Body of pancreas (tissue), 4 donors: ENCODE measurements at regions not wholly inside any gene's neighbourhood (a gene's known extent, or its start where the extent isn't known, plus 50 kb on each side); places are given as distances from the start of the nearest gene placed in this dataset.

ENCODE experiments used
- ATAC-seq: fragments of 150-250 bp; one replicate; pipeline ENCODE4 v1.9.1; 2016
- DNase-seq, 4 donors: peaks; one replicate each; pipeline ENCODE4 v3.0.0-alpha.2; 2019
- H3K27ac ChIP-seq, 4 donors: fragments of 200-600 bp; sonication (generic); 1 replicate in 3 of 4; 2 replicates in 1 of 4; pipeline versions ENCODE4 v1.5.1 to v1.6.1; 2016 to 2019; ENCODE audit warnings: mild to moderate bottlenecking in 1 of 4, mixed read lengths in 1 of 4, moderate library complexity in 1 of 4
- H3K27me3 ChIP-seq, 2 donors: fragments of 200-600 bp; sonication (generic); one replicate each; pipeline ENCODE4 v1.6.0; 2016; ENCODE audit warnings: mild to moderate bottlenecking in 1 of 2
- H3K36me3 ChIP-seq, 2 donors: fragments of 200-600 bp; sonication (generic); replicated peaks in 1 of 2; 2 replicates each; pipeline ENCODE4 v1.5.1; 2016; ENCODE audit warnings: low read depth in 2 of 2; ENCODE audit not compliant: insufficient read depth in 1 of 2
- H3K4me1 ChIP-seq: fragments of 200-600 bp; sonication (generic); one replicate; pipeline ENCODE4 v1.6.0; 2016
- H3K4me3 ChIP-seq, 2 donors: fragments of 200-600 bp; sonication (generic); 1 replicate in 1 of 2; 2 replicates in 1 of 2; pipeline ENCODE4 v1.5.1; 2016 to 2019
- H3K9me3 ChIP-seq, 3 donors: fragments of 200-600 bp; sonication (generic); 1 replicate in 2 of 3; 2 replicates in 1 of 3; pipeline ENCODE4 v1.5.1; 2016
- CTCF ChIP-seq, 7 experiments: fragments of 450-650 bp in 4 of 7; fragments of 200-600 bp in 3 of 7; sonication (generic) in 3 of 7; IDR thresholded peaks; one replicate each; pipeline ENCODE4 v1.5.1; 2016 to 2019; ENCODE audit warnings: antibody characterized with exemption in 7 of 7
- POLR2A ChIP-seq, 3 donors: fragments of 450-650 bp; IDR thresholded peaks; one replicate each; pipeline ENCODE4 v1.6.1; 2016; ENCODE audit warnings: antibody characterized with exemption in 3 of 3, mild to moderate bottlenecking in 2 of 3
- WGBS, 2 donors: methylation state at CpG; one replicate each; pipeline ENCODE4 v1.1.5; 2017; 5-methylcytosine and 5-hydroxymethylcytosine counted together
- intact Hi-C: fragments of 100-400 bp; cut with DNase I; formaldehyde crosslinking; loops from one replicate; pipeline ENCODE4 v1.15.1; 2023

- no peak for DNase-seq
- Histone ChIP-seq H3K27ac (no peak overlapping the region), H3K4me3 (no peak overlapping the region), H3K9me3 (no peaks in the 10 kb centered on the region), H3K36me3 (no peaks in the 10 kb centered on the region), H3K27me3 (no peaks in the 10 kb centered on the region), H3K4me1 (no peaks in the 10 kb centered on the region)
- intact Hi-C loops = no loop called here
- no peak for ATAC-seq
- TF ChIP-seq CTCF (IDR thresholded peaks at IDR 0.05) (no peak), POLR2A (IDR thresholded peaks at IDR 0.05) (no peak)
- 62 to 70% methylated on average over 3 of the region's 3 CpGs for WGBS, 2 donors
These were observed 99.9 kb upstream of the FAM204A start for GRCh38 chr10:118442032-118442431.

GRCh38 chr10:118439824-118440223, 97.7 kb upstream of the FAM204A start:
- H3K36me3 ChIP-seq = no peaks in the 10 kb centered on the region
- WGBS, 2 donors = 56 to 57% methylated on average over 3 of the region's 3 CpGs
- TF ChIP-seq CTCF (IDR thresholded peaks at IDR 0.05) = no peak
- H3K9me3 ChIP-seq = no peaks in the 10 kb centered on the region
- H3K4me1 ChIP-seq = no peaks in the 10 kb centered on the region
- no peaks in the 10 kb centered on the region for H3K27me3 ChIP-seq
- DNase-seq (no peak), ATAC-seq (no peak)
- no peak overlapping the region for H3K4me3 ChIP-seq
- H3K27ac ChIP-seq = no peak overlapping the region
- intact Hi-C loops = no loop called here

GRCh38 chr10:118436742-118437141, 94.6 kb upstream of the FAM204A start:
- intact Hi-C loops = no loop called here
- Histone ChIP-seq H3K27ac (no peak overlapping the region), H3K36me3 (no peaks in the 10 kb centered on the region), H3K4me1 (no peaks in the 10 kb centered on the region), H3K4me3 (no peak overlapping the region), H3K27me3 (no peaks in the 10 kb centered on the region), H3K9me3 (peaks cover 0 to 4% (median 0%) of the 10 kb centered on the region in 3 donors)
- ATAC-seq (no peak), DNase-seq (no peak)
- WGBS, 2 donors = 35 to 38% methylated on average over 1 of the region's 1 CpG
- no peak for TF ChIP-seq CTCF (IDR thresholded peaks at IDR 0.05)
- no peak for TF ChIP-seq POLR2A (IDR thresholded peaks at IDR 0.05)

GRCh38 chr10:118430190-118430589, 88.1 kb upstream of the FAM204A start:
- ATAC-seq (no peak), DNase-seq (no peak)
- Histone ChIP-seq H3K36me3 (no peaks in the 10 kb centered on the region), H3K4me1 (no peaks in the 10 kb centered on the region), H3K27me3 (no peaks in the 10 kb centered on the region), H3K27ac (no peak overlapping the region), H3K9me3 (peaks cover 0 to 4% (median 0%) of the 10 kb centered on the region in 3 donors), H3K4me3 (no peak overlapping the region)
- intact Hi-C loops = no loop called here
- no peak for TF ChIP-seq CTCF (IDR thresholded peaks at IDR 0.05)
- no peak for TF ChIP-seq POLR2A (IDR thresholded peaks at IDR 0.05)
- 73 to 80% methylated on average over 6 of the region's 6 CpGs for WGBS, 2 donors

- H3K4me3 ChIP-seq = no peak overlapping the region
- 14 to 15% methylated on average over 15 of the region's 15 CpGs for WGBS, 2 donors
- DNase-seq = peak; percentile 71 to 83 (median 76)
- peak; percentile 86 for ATAC-seq
- no peaks in the 10 kb centered on the region for H3K4me1 ChIP-seq
- no peaks in the 10 kb centered on the region for H3K9me3 ChIP-seq
- TF ChIP-seq CTCF (IDR thresholded peaks at IDR 0.05) = peak; percentile 14 to 69 (median 62)
- no peak for TF ChIP-seq POLR2A (IDR thresholded peaks at IDR 0.05)
- H3K27ac ChIP-seq = no peak overlapping the region
- H3K27me3 ChIP-seq = no peaks in the 10 kb centered on the region
- intact Hi-C loops = no loop called here
- H3K36me3 ChIP-seq = no peaks in the 10 kb centered on the region
These were observed 81.8 kb upstream of the FAM204A start for GRCh38 chr10:118423800-118424442.
